ENCODE measurements at regions not wholly inside any gene's neighbourhood (a gene's known extent, or its start where the extent isn't known, plus 50 kb on each side); places are given as distances from the start of the nearest gene placed in this dataset.

GRCh38 chr7:18290223-18290622 is 205.3 kb upstream of the HDAC9 start:
- RAD21 ChIA-PET (ENCODE audit: low non-redundant PET in 1 of 2, low total read pairs in 2 of 2, uncharacterized antibody in 2 of 2, unreplicated experiment in 2 of 2), result no interaction called here
- H2AFZ ChIP-seq (ENCODE audit: low read depth, low read length, poor library complexity, severe bottlenecking), result no peak overlapping the region
- no peaks in the 10 kb centered on the region for H3K79me2 ChIP-seq (ENCODE audit: insufficient read depth, low read length)
- no peaks in the 10 kb centered on the region for H3K4me1 ChIP-seq (ENCODE audit: control insufficient read depth in 1 of 2, insufficient read depth in 2 of 2, low read length in 2 of 2)
- H3K9ac ChIP-seq (ENCODE audit: low read length), result no peak overlapping the region
- TF ChIP-seq CTCF (IDR thresholded peaks at IDR 0.05 in 2 of 3, conservative IDR thresholded peaks at IDR 0.05 in 1 of 3; ENCODE audit: borderline replicate concordance in 1 of 3, insufficient read depth in 1 of 3, low read depth in 2 of 3, low read length in 2 of 3) (no peak), SIN3A (IDR thresholded peaks at IDR 0.05; ENCODE audit: low read depth) (no peak), MAX (IDR thresholded peaks at IDR 0.05) (no peak), JUND (IDR thresholded peaks at IDR 0.05) (no peak), CEBPB (IDR thresholded peaks at IDR 0.05; ENCODE audit: low read depth) (no peak), TCF7L2 (IDR thresholded peaks at IDR 0.05; ENCODE audit: borderline replicate concordance, extremely low read depth, insufficient read depth, insufficient read length) (no peak)
- no peaks in the 10 kb centered on the region for H3K27me3 ChIP-seq (ENCODE audit: insufficient read depth, low read length)
- no peak overlapping the region for H3K4me2 ChIP-seq (ENCODE audit: low read length)
- CTCF ChIA-PET, result no interaction called here
- intact Hi-C loops (cut with micrococcal nuclease), result no loop called here
- no peak overlapping the region for H3K4me3 ChIP-seq (replicated peaks in 1 of 2; ENCODE audit: low read depth in 1 of 2, low read length in 2 of 2)
- POLR2A ChIA-PET, result no interaction called here
- H4K20me1 ChIP-seq (ENCODE audit: insufficient read depth), result no peaks in the 10 kb centered on the region
- ATAC-seq (no peak), DNase-seq (ENCODE audit: low read depth, low spot score) (no peak)
- no TSS peak for BruUV-seq (replicated peaks)
- no peaks in the 10 kb centered on the region for H3K9me2 ChIP-seq (ENCODE audit: insufficient read depth)
- H3K27ac ChIP-seq (ENCODE audit: low read depth, low read length), result no peak overlapping the region
- H3K9me3 ChIP-seq (ENCODE audit: control insufficient read depth in 1 of 2, insufficient read depth in 1 of 2, low read depth in 1 of 2, low read length in 2 of 2), result no peaks in the 10 kb centered on the region
- no peaks in the 10 kb centered on the region for H3K36me3 ChIP-seq (ENCODE audit: control insufficient read depth in 1 of 2, insufficient read depth in 2 of 2, low read length in 2 of 2)

- H2AFZ ChIP-seq (ENCODE audit: low read depth, low read length, poor library complexity, severe bottlenecking), result no peak overlapping the region
- ChIA-PET POLR2A (no interaction called here), RAD21 (ENCODE audit: low non-redundant PET in 1 of 2, low total read pairs in 2 of 2, uncharacterized antibody in 2 of 2, unreplicated experiment in 2 of 2) (no interaction called here), CTCF (no interaction called here)
- H3K4me2 ChIP-seq (ENCODE audit: low read length), result no peak overlapping the region
- no peak for TF ChIP-seq EGR1 (IDR thresholded peaks at IDR 0.05; ENCODE audit: low read depth)
- DNase-seq (ENCODE audit: low read depth, low spot score) (no peak), ATAC-seq (no peak)
- H3K9ac ChIP-seq (ENCODE audit: low read length), result no peak overlapping the region
- no peaks in the 10 kb centered on the region for H4K20me1 ChIP-seq (ENCODE audit: insufficient read depth)
- H3K9me2 ChIP-seq (ENCODE audit: insufficient read depth), result no peaks in the 10 kb centered on the region
- BruUV-seq (replicated peaks), result no TSS peak
- H3K36me3 ChIP-seq (ENCODE audit: control insufficient read depth in 1 of 2, insufficient read depth in 2 of 2, low read length in 2 of 2), result no peaks in the 10 kb centered on the region
- no peaks in the 10 kb centered on the region for H3K4me1 ChIP-seq (ENCODE audit: control insufficient read depth in 1 of 2, insufficient read depth in 2 of 2, low read length in 2 of 2)
- H3K27ac ChIP-seq (ENCODE audit: low read depth, low read length), result no peak overlapping the region
- intact Hi-C loops (cut with micrococcal nuclease), result no loop called here
- H3K27me3 ChIP-seq (ENCODE audit: insufficient read depth, low read length), result no peaks in the 10 kb centered on the region
- H3K79me2 ChIP-seq (ENCODE audit: insufficient read depth, low read length), result no peaks in the 10 kb centered on the region
- H3K9me3 ChIP-seq (ENCODE audit: control insufficient read depth in 1 of 2, insufficient read depth in 1 of 2, low read depth in 1 of 2, low read length in 2 of 2), result no peaks in the 10 kb centered on the region
- H3K4me3 ChIP-seq (replicated peaks in 1 of 2; ENCODE audit: low read depth in 1 of 2, low read length in 2 of 2), result no peak overlapping the region
These were observed 204.7 kb upstream of the HDAC9 start for GRCh38 chr7:18290865-18291264.
